Body of pancreas (tissue), 4 donors: ENCODE measurements at regions not wholly inside any gene's neighbourhood (a gene's known extent, or its start where the extent isn't known, plus 50 kb on each side); places are given as distances from the start of the nearest gene placed in this dataset.

Experiments used
- ATAC-seq: fragments of 150-250 bp; one replicate; pipeline ENCODE4 v1.9.1; 2016
- DNase-seq, 4 donors: peaks; one replicate each; pipeline ENCODE4 v3.0.0-alpha.2; 2019
- H3K27ac ChIP-seq, 4 donors: fragments of 200-600 bp; sonication (generic); 1 replicate in 3 of 4; 2 replicates in 1 of 4; pipeline versions ENCODE4 v1.5.1 to v1.6.1; 2016 to 2019; ENCODE audit warnings: mild to moderate bottlenecking in 1 of 4, mixed read lengths in 1 of 4, moderate library complexity in 1 of 4
- H3K27me3 ChIP-seq, 2 donors: fragments of 200-600 bp; sonication (generic); one replicate each; pipeline ENCODE4 v1.6.0; 2016; ENCODE audit warnings: mild to moderate bottlenecking in 1 of 2
- H3K36me3 ChIP-seq, 2 donors: fragments of 200-600 bp; sonication (generic); replicated peaks in 1 of 2; 2 replicates each; pipeline ENCODE4 v1.5.1; 2016; ENCODE audit warnings: low read depth in 2 of 2; ENCODE audit not compliant: insufficient read depth in 1 of 2
- H3K4me1 ChIP-seq: fragments of 200-600 bp; sonication (generic); one replicate; pipeline ENCODE4 v1.6.0; 2016
- H3K4me3 ChIP-seq, 2 donors: fragments of 200-600 bp; sonication (generic); 1 replicate in 1 of 2; 2 replicates in 1 of 2; pipeline ENCODE4 v1.5.1; 2016 to 2019
- H3K9me3 ChIP-seq, 3 donors: fragments of 200-600 bp; sonication (generic); 1 replicate in 2 of 3; 2 replicates in 1 of 3; pipeline ENCODE4 v1.5.1; 2016
- POLR2A ChIP-seq, 3 donors: fragments of 450-650 bp; IDR thresholded peaks; one replicate each; pipeline ENCODE4 v1.6.1; 2016; ENCODE audit warnings: antibody characterized with exemption in 3 of 3, mild to moderate bottlenecking in 2 of 3
- WGBS, 2 donors: methylation state at CpG; one replicate each; pipeline ENCODE4 v1.1.5; 2017; 5-methylcytosine and 5-hydroxymethylcytosine counted together
- intact Hi-C: fragments of 100-400 bp; cut with DNase I; formaldehyde crosslinking; loops from one replicate; pipeline ENCODE4 v1.15.1; 2023
- TF ChIP-seq, protein P1 (sequence below), 7 experiments: fragments of 450-650 bp in 4 of 7; fragments of 200-600 bp in 3 of 7; sonication (generic) in 3 of 7; IDR thresholded peaks; one replicate each; pipeline ENCODE4 v1.5.1; 2016 to 2019; ENCODE audit warnings: antibody characterized with exemption in 7 of 7

DNA sequence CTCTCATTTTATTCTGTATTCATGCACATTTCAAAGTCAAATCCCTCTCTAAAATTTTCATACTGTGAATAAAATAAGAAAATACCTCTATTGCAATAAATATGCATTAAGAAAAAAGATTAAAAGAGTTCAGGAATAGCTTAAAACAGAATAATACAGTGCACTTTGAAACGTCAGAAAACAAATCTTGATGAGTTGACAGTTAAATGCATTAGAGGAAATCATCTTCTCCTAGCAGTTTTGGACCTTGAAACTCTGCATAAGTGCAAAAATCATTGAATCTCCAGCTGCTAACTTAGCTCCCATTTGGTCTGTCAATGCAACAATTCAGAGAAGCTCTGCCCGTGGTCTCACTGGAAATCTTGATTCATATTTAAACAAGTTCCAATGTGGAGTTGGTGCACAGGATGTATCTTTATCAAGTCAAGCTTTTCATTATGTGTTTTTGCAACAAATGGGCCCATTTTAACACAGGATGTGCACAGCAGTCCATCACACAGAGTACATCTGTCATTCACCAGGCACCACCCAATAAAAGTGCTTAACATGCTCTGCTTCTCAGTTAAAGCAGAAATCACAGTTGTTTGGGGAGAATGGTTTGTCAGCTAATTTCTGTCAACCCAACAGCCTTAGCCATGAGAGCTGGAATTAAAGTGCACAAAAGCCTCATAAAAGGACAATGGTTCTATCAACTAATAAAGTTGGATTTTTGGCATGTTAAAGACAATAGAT is 98.8 kb upstream of the ARRDC4 start:
- WGBS, 2 donors = 51 to 55% methylated on average over 2 of the region's 2 CpGs
- no peaks in the 10 kb centered on the region for H3K27me3 ChIP-seq
- H3K4me3 ChIP-seq = no peak overlapping the region
- no peaks in the 10 kb centered on the region for H3K4me1 ChIP-seq
- ATAC-seq (no peak), DNase-seq (no peak)
- no peak overlapping the region for H3K27ac ChIP-seq
- intact Hi-C loops = no loop called here
- no peaks in the 10 kb centered on the region for H3K9me3 ChIP-seq
- TF ChIP-seq, protein P1, sequence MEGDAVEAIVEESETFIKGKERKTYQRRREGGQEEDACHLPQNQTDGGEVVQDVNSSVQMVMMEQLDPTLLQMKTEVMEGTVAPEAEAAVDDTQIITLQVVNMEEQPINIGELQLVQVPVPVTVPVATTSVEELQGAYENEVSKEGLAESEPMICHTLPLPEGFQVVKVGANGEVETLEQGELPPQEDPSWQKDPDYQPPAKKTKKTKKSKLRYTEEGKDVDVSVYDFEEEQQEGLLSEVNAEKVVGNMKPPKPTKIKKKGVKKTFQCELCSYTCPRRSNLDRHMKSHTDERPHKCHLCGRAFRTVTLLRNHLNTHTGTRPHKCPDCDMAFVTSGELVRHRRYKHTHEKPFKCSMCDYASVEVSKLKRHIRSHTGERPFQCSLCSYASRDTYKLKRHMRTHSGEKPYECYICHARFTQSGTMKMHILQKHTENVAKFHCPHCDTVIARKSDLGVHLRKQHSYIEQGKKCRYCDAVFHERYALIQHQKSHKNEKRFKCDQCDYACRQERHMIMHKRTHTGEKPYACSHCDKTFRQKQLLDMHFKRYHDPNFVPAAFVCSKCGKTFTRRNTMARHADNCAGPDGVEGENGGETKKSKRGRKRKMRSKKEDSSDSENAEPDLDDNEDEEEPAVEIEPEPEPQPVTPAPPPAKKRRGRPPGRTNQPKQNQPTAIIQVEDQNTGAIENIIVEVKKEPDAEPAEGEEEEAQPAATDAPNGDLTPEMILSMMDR (IDR thresholded peaks at IDR 0.05) = no peak
- no peak for TF ChIP-seq POLR2A (IDR thresholded peaks at IDR 0.05)
- no peaks in the 10 kb centered on the region for H3K36me3 ChIP-seq

DNA sequence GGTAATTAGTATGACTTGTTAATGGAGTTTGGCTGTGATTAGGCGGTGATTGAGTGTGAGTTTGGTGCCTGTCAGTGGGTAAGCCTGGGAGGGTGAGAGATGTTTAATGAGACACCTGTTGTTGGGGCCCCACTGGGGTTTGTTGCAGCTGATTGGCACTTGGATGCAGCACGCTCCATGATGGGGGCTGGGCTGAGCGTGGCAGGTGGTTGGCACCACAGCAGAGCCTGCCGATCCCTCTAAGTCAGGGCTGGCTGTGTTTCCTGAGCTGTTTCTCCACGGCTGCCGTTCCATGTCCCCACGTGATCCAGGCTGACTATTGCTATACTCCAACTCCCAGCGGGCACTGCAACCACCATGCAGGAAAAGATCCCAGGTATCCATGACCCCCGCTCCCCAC is 93.5 kb upstream of the ARRDC4 start:
- Histone ChIP-seq H3K27ac (no peak overlapping the region), H3K36me3 (no peaks in the 10 kb centered on the region), H3K4me3 (no peak overlapping the region), H3K4me1 (no peaks in the 10 kb centered on the region), H3K9me3 (no peaks in the 10 kb centered on the region), H3K27me3 (no peaks in the 10 kb centered on the region)
- TF ChIP-seq, protein P1 (IDR thresholded peaks at IDR 0.05) = no peak
- no peak for TF ChIP-seq POLR2A (IDR thresholded peaks at IDR 0.05)
- DNase-seq (no peak), ATAC-seq (no peak)
- intact Hi-C loops = no loop called here
- WGBS, 2 donors = 74 to 85% methylated on average over 9 of the region's 9 CpGs

DNA sequence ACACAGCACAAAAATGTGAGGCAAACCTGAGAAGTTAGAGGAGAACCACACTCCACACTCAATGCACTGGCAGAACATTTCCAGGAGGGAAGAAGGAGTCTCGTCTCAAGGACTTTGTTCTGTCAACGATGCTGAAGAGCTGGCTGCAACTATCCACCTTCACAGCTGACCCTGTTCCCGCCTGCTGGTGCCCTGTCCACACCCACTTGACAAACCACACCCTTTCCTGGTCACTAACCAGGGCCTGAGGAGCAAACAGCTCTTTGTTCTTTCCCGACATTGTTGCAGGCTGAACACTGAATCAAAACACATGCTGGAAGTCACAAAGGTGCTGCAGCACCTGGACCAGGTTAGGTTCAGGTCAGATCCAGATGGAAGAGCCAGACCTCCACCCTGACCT is 92.6 kb upstream of the ARRDC4 start:
- Histone ChIP-seq H3K27me3 (no peaks in the 10 kb centered on the region), H3K36me3 (no peaks in the 10 kb centered on the region), H3K9me3 (no peaks in the 10 kb centered on the region), H3K27ac (no peak overlapping the region), H3K4me1 (no peaks in the 10 kb centered on the region), H3K4me3 (no peak overlapping the region)
- ATAC-seq (no peak), DNase-seq (no peak)
- WGBS, 2 donors = 18 to 19% methylated on average over 3 to 4 of the region's 4 CpGs
- TF ChIP-seq, protein P1 (IDR thresholded peaks at IDR 0.05) = no peak
- no peak for TF ChIP-seq POLR2A (IDR thresholded peaks at IDR 0.05)
- intact Hi-C loops = no loop called here

DNA sequence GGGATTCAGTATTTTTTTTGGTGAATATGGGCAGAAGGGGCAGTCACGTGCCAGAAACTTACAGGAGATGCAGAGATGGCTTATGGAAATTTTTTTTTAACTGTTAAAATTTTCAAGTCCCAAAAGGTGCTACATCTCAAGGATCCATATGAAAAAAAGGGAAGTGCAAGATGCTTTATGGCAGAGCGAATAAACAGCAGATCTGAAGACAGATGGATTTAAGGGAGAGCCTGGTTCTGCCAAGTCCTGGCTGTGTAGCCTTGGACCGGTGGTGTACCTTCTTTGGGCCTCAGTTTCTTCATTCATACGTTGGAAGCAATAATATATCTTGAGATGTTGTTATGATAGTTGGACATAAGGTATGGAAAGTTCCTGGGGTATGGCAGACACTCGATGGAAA is 91.5 kb upstream of the ARRDC4 start:
- Histone ChIP-seq H3K4me3 (no peak overlapping the region), H3K27ac (no peak overlapping the region), H3K9me3 (no peaks in the 10 kb centered on the region), H3K36me3 (no peaks in the 10 kb centered on the region), H3K4me1 (no peaks in the 10 kb centered on the region), H3K27me3 (no peaks in the 10 kb centered on the region)
- WGBS, 2 donors = 50 to 67% methylated on average over 5 of the region's 5 CpGs
- TF ChIP-seq, protein P1 (IDR thresholded peaks at IDR 0.05) = no peak
- no peak for TF ChIP-seq POLR2A (IDR thresholded peaks at IDR 0.05)
- DNase-seq (no peak), ATAC-seq (no peak)
- intact Hi-C loops = no loop called here

DNA sequence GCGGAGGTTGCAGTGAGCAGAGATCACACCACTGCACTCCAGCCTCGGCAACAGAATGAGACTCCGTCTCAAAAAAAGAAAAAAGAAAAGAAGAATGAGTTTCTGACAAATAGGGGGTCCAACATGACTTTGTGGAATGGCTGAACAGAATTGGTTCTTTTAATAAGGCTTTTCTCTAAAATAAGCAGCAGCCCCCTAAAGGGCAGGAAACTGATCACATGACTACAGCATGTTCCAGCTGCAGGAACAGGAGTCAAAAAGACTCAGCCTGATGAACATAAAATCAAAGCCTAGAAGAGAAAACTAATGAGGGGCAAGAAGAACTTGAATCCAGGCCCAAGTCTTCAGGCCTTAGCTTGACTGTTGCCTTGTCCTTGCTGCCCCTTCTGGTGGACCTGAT is 89.7 kb upstream of the ARRDC4 start:
- intact Hi-C loops = no loop called here
- no peak for ATAC-seq

More for the DNA sequence above, 89.7 kb upstream of the ARRDC4 start:
- no peaks in the 10 kb centered on the region for H3K4me1 ChIP-seq
- WGBS, 2 donors = 78 to 94% methylated on average over 3 of the region's 3 CpGs
- TF ChIP-seq, protein P1 (IDR thresholded peaks at IDR 0.05) = no peak
- no peak for TF ChIP-seq POLR2A (IDR thresholded peaks at IDR 0.05)
- H3K9me3 ChIP-seq = no peaks in the 10 kb centered on the region
- no peak overlapping the region for H3K27ac ChIP-seq
- no peak for DNase-seq
- no peaks in the 10 kb centered on the region for H3K36me3 ChIP-seq
- H3K27me3 ChIP-seq = no peaks in the 10 kb centered on the region
- H3K4me3 ChIP-seq = no peak overlapping the region
